Activated CD4-positive, alpha-beta T cell treated with anti-CD3 and anti-CD28 coated beads, Interleukin-2, amount 50 U/mL, for 1 hour (primary cell): ENCODE measurements at regions not wholly inside any gene's neighbourhood (a gene's known extent, or its start where the extent isn't known, plus 50 kb on each side); places are given as distances from the start of the nearest gene placed in this dataset.
"Not testable (repeated sequence)": the region's sequence is repeated elsewhere in the genome, so short reads cannot be mapped to it uniquely, and the experiment has no call there.

Experiments used
- DNase-seq: peaks from one replicate; pipeline ENCODE4 v3.0.0-alpha.2; 2020

DNA sequence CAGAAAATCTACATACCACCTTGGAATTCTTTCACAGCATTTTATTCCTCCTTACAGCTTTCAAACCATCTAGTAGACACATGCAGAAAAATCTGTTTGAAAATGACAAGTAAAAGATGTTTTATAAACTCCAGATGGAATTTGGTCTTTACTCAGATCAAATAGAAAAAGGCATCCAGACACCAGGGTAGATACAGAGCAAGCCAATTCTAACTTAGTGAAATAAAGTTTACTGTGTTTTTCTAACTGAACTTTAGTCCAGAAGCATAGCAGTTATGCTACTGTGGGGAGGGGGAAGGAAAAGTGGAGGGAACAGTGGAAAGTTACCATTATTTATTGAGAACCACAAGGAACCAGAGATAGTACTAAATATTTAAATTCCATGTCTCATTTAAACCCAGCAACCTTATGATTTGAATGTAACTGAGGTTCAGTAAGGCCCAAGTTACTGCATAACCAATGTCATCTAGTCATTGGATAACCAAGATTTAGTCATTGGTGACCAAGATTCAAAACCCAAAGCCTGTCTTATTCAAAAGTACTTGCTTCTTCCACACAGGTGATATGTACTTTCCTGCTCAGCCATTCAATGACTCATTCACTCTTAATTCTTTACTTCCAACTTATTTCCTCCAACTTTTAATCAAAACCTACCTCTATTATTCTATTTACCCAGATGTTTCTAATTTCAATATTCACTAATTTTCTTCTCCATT lies 57.7 kb downstream of the RAD51AP2 start:
- no peak for DNase-seq

DNA sequence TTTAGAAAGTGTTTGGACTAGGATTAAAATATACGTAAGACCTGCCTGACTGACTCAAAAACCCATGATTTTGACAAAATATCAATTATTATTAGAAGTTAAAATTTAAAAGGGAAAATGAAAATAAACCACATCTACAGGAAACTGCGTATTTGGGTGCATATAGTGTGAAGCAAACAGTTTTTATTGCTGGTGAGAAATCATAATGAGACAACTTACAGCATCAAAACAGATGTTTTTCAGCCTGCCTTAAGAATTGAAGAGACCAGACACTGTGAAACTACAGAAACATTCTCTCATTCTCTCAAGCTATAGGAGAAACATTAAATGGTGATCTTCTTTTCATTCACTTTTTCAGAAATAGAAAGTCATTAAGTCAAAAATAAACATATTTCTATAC lies 62.9 kb downstream of the RAD51AP2 start:
- DNase-seq, result no peak

DNA sequence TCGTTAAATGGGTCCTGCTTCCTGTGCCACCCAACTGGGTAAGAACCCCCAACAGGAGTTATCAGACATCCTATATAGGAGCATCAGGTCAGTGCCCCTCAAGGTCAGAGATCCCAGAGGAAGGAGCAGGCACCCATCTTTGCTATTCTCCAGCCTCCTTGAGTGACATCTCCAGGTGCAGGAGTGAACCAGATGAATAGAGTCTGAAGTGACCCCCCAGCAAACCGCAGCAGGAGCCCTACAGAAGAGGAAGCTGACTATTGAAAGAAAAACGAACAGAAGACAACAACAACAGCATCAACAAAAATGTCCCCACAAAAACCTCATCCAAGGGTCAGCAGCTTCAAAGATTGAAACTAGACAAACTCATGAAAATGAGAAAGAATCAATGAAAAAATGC lies 72.0 kb downstream of the RAD51AP2 start:
- DNase-seq, result not testable (repeated sequence)

DNA sequence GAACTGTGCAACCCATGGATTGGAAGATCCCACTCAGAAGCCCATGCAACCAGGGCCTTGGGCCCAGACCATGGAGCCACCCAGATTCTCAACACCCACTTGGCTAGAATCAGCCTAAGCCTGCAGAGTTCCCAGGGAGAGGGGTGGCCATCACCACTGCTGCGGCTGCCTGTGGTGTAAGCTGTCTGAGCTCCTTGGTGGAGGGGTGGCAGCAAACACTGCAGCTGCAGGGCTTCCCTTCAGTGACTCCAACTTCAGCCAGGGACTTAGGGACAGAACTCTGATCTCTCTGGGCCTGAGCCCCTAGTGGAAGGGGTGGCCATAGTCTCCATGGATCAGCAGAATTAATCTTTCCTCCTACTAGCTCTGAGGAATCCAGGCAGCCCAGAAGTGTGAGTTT lies 72.5 kb downstream of the RAD51AP2 start:
- DNase-seq, result no peak

DNA sequence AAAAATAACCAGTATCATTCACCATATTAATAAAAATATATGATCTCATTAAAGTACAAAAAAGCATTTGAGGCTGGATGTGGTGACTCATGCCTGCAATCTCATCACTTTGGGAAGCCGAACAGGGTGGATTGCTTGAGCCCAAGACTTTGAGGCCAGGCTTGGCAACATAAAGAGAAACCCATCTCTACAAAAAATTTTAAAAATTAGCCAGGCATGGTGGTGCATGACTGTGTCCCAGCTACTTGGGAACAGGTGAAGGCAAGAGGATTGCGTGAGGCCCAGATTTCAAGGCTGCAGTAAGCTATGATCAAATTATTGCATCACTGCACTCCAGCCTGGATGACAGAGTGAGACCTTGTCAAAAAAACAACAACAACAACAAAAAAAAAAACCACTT lies 75.9 kb downstream of the RAD51AP2 start:
- no peak for DNase-seq

DNA sequence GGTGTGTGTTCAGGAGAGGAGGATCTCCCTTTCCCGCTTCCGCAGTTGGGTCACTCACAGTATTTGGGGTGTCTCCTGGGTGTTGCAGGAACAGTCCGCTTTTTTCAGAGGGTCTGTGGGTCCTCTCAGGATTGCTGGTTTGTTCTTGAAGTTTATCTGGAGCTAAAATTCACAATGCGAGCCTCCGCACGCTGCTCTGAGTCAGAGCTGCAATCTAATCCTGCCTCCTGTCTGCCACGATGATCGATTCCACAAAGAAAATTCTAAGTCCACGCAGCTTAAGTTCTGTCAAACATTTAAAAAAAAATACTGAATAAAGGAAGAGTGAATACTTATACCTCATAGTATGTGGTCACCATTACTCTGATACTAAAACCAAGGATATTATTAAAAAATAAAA lies 76.5 kb downstream of the RAD51AP2 start:
- DNase-seq, result no peak

DNA sequence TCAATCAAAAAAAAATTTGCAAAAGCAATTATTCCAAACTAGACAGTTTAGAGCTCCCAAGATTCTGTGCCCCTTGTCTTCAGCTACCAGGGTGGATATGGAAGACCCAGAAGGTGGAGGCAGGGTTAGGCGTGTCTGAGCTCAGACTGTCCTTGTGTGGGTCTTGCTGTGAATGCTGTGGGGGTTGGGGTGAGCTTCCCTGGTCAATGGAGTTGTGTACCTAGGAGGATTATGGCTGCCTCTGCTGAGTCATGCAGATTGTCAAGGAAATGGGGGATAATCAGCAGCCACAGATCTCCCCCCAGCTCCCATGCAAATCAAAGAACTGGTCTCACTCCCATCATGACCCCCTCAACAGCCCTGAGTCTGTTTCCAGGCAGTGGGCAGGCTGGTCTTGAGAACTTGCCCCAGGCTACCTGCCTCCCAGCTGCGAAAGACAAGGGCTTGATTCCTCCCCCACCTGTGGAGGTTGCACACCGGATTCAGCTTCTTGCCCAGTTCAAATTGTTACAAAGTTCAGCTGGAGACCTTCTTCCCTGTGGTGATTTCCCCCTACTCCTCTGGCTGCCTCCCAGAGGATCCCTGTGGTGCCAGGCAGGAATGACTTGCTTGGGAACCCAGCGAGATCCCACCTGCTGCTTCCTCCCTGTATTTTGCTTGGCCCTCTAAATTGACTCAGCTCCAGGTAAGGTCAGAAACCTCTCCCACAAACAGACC lies 77.0 kb downstream of the RAD51AP2 start:
- DNase-seq, result no peak

DNA sequence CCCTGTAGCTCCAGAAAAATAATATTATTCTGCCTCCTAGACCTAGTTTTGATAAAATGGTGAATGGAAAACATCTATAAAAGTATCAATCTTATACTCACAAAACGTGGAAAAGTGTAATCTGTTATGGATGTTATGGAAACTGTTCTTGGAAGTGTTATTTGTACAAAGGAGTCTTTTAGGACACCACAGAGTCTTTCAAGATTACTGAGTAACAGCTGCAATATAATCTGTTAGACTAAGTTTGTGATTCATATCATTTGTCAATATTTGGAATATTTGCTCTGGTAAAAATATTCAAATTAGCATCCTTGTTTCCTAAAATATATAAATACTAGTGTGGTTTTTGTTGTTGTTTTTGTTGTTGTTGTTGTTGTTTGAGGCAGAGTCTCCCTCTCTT lies 87.9 kb downstream of the RAD51AP2 start:
- DNase-seq, result no peak

DNA sequence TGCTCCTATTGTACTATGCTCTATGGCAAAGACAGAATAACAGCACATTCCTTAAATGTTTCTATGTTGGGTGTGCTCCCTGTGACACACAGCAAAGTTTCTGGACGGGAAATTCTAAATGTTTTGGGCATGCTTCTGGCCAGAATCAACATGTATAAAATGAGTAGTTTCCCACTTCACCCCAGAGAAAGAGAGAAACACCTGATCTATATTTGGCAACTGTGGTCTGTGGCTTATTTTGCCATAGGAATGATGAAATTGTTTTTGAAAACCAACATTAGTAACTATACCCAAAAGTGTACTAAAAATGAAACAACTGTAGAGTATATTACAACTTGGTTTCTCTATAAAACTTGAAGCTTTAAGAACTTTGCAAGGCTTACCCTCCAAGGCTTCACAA lies 89.1 kb downstream of the RAD51AP2 start:
- DNase-seq, result no peak

DNA sequence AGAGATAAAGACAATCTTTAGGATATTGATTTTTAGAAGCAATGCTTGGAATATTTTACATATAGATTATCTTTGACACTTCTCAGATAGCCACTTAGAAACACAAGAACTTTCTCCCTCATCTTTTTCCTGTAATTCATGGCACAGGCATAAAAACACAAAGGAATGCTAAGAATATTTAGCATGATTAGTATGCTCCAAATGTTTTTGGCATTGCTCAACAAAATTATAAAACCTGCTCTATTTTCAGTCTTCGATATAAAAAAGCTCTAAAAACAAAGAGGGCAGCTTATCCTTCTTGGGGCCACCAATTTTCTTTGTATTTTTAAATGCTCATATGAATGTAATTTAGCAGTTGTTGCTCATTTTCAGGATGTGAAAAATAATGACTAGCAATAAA lies 90.8 kb downstream of the RAD51AP2 start:
- no peak for DNase-seq

DNA sequence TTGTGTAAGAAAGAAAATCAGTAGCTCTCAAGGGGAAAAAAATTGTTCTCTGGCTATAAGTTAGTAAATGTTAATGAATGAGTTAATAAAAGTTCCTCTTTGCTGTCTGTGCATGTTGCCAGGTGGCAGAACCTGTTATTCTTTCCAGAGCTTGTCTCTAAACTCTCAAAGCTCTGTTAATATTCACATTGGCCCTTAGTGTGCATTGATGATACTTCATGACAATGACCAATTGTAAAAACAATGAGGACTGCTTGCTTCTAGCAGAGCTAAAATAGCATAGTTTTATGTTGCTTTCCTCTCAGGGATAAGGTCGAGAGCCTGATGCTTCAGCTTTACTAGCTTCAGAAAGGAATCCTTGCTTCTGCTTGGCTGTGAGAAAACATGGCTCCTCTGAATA lies 91.5 kb downstream of the RAD51AP2 start:
- DNase-seq, result no peak

DNA sequence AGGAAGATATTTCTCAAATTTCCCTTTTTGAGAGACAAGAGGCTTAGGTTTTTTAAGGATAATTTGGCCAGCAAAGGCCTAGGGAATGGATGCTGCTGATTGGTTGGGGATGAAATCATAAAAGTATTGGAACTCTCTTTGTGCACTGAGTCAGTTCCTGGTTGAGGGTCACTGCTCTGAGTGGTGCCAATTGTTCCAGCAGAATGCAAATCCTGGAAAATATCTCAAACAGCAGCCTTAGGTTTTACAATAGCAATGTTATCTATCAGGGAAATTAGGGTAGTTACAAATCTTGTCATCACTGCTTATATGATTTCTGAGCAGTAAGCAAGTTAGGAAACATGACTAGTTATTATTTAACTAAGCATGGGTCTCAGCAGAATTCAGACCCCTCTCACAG lies 96.2 kb downstream of the RAD51AP2 start:
- DNase-seq, result no peak

DNA sequence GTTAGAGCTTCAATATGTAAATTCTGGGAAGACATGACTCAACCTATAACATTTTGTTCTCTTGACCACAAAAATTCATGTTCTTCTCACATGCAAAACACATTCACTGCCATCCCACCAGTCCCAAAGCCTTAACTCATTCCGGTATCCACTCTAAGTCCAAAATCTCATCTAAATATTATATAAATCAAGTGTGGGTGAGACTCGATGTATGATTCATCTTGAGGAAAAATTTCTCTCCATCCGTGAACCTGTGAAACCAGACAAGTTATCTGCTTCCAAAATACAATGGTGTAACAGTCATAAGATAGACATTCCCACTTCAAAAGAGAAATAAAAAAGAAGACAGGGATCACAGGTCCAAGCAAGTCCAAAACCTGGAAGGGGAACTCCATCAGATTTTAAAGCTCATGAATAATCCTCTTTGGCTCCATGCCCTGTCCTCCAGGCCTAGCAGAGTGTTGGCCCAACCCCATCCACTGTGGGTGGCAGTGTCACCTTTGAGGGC lies 101.3 kb downstream of the RAD51AP2 start:
- no peak for DNase-seq

DNA sequence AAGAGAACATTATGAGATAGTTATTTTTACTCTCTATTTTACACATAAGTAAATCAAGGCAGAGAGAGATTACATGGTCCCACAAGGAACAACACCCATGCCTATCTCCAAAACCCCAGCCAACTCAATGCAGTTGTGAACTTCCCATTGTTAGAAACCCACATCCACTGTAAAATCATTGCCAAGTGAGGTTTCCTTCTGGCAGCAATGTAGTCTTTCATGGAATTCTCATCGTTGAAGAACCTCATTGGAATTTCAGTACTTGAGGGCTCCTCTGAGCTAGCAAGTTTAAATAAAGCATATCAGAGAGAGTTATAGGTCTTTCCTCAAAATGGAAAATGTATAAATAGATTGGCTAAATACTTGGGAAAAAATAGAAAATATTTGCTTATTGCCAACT lies 105.2 kb downstream of the RAD51AP2 start:
- no peak for DNase-seq

DNA sequence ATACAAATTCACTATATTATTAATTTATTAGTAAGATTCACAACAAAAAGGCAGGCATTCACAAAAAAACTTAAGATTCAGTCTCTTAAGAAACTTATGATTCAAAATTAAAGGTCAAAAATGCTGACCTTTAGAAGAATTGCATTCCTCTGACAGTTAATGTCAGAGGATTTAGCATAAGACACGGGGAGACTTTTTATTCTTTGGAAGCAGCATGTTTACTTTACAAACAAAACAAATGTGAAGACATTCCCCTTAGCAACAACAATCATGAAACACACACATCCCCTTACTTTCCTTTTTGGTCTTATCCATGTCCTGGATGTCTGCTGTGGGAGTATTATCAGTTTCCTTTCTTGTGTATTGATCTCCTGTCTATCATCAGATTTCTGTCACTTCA lies 117.1 kb downstream of the RAD51AP2 start:
- DNase-seq, result no peak

DNA sequence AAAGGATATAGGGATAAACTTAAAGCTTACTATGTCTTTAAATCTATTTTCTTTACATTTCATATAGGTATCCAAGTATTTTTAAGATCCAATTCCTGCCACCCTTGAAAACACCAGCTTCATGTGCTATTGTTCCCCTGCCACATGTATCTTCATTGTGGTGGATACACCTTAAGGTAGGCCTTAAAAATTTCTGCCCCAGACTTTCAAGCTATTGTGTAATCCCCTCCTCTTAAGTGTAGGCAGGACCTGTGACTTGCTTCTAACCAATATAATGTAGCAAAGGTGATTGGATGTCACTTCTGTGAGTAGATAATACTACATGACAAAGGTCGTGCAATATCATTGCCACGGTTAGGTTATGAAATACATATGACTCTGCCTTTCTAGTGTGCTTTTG lies 119.5 kb downstream of the RAD51AP2 start:
- DNase-seq, result no peak

DNA sequence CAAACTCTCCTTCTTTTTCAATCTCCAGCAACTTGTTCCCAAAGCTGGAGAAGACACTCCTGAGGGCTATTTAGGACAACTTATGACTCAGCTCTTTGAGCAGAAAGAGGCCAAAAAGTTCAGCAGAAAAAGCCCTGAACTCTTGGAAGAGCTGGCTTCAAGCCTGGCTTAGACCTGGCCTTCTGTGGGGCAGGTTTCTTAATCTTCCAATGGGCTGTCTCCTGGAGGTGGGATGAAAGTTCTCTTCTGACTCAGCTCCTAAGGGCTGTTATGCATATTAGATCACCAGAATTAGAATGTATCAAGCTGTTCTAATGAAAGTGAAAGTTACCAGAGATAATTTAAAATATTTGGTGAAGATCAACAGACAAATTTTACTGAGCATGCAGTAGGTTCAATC lies 129.4 kb downstream of the RAD51AP2 start:
- no peak for DNase-seq

DNA sequence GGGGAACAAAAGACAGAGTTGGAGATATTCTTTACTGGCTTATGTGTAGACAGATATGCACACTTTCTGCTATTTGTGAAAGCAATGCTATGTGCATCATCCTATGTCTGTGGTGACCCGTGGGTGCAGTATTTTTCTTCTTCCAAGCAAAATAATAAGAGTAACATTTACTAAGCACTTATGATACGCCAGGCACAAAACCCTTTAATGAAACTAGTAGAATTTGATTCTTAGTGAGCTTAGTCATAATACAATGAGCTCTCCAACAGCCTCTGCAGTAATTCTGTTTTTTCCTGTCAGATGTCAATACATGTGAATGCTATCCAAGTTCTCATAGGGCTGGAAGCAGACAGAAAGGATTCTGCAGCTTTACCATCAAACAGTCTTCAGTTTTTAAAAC lies 130.6 kb downstream of the RAD51AP2 start:
- DNase-seq, result no peak

DNA sequence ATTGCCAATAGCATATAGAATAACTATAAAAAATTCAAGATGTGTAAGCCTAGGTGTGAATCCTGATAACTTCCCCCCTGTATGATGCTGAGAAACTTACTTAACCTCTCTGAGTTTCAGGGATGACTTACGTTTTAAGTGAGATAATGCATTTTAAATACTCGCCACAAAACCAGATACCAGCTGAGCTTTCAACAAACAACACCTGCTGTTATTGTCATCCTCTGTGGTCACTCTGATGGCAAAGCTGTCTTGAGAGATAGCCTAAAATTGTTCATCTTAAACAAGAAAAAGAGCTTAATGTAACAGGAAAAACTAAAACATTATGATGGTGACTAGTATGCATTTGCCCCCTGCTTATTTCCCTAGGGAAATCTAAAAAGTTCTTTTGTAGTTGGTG lies 131.5 kb downstream of the RAD51AP2 start:
- no peak for DNase-seq

DNA sequence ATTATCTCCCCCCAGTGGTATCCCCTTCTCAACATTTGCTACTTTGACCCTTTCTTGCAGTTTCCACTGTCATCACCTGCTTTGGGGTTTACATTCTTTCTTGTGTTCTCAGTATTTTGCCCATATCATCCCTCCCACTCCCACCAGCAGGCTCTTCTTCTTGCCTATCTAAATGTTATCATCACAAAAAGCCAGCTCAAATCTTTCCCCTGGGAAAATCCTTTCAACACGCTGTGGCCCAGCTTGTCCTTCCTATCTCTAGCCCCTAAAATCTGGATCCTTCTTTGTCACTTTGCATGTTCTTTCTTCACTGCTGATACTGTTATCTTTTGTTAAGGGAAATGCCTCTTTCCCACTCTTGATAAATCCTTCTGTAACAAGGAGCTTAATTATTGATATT lies 138.2 kb downstream of the RAD51AP2 start:
- no peak for DNase-seq

DNA sequence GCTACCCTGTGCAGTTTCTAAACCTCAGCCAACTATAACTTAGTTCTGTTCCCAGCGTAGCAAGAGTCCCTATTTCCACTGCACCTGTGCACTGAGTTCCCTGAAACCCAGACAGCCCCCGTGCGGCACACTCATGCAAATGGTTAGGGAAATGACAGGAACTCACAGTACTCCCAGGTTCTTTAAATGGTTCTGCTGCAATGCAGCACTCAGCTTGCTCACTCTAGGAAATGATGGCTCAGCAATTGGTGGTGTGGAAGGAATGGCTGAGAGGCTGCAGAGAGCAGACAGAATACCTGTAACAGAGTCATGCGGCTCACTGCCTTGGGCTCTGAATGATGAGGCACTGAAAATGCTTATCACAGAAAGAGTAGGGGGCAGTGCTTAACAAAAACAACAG lies 143.0 kb downstream of the RAD51AP2 start:
- no peak for DNase-seq

DNA sequence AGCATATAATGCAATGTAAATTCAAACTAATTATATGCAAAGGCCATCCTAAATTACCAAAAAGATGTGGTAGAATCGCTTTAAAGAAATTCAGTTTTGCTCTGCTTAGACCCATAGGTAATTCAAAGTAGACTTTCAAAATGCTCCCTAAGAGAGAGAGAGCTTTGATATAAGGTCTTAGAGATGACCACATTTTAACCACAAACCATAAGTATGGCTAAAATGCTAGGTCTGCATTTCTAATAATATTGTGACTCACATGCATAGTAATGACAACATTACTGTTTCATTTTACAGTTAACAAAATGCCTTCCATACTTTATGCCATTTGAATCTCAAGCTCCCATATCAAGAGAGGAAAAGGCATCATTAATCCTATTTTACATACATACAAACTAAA lies 144.5 kb downstream of the RAD51AP2 start:
- no peak for DNase-seq

DNA sequence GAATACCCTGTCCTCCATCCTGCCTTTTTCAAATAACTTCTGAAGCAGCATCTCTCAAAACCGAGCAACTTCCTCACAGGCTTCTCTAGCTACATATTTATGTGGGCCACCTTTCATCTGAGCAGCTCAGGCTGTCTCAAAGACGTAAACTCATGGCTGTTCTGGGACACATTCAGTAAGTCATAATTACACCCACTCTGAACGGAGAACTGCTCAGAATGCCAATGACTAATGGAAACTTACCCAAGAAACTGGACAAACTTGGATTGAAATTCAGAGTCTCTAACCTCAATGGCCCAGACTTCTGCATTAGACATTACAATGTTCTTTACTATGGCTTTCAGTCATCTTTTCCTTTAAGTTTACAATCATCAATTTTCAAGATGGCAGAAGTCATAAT lies 145.2 kb downstream of the RAD51AP2 start:
- DNase-seq, result no peak

DNA sequence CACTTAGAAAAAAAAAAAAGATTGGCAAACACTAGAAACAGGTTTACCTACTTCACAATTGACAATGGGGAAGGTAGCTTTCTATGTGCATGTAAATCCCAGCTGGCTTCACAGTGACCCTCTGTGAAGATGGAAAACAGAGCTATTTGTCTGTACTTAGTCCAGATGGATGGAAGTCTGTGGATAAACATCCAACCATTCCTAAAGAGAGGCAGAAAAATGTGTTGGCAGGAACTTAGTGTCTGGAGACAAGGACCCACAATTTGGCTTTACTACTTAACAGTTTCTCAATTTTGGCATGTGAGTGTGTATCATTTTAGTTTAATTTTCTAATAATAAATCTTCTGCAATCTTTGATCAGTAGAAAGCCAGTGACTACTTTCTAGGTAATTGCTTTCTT lies 154.4 kb downstream of the RAD51AP2 start:
- no peak for DNase-seq

DNA sequence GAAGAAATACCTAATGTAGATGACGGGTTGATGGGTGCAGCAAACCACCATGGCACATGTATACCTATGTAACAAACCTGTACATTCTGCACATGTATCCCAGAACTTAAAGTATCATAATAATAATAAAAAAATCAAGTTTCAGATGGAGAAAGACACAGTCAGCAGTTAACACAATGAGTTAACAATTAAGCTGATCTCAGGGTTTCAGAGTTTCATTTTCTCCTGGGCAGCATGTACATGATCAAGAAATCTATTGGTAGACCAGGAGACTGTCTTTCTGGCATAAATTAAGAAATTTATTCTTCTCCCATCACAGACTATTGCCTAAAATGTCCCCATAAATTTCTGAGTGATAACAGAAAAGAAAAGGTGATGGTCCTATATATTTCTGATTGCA lies 155.3 kb downstream of the RAD51AP2 start:
- DNase-seq, result no peak
